Brain microvascular endothelial cell (primary cell): ENCODE measurements at regions not wholly inside any gene's neighbourhood (a gene's known extent, or its start where the extent isn't known, plus 50 kb on each side); places are given as distances from the start of the nearest gene placed in this dataset.
"Not testable (repeated sequence)": the region's sequence is repeated elsewhere in the genome, so short reads cannot be mapped to it uniquely, and the experiment has no call there.

Source experiments
- DNase-seq: peaks from one replicate; pipeline ENCODE4 v3.0.0-alpha.2; 2020
- H3K27ac ChIP-seq: fragments of 250-450 bp; sonication (Bioruptor Pico); 2 replicates; pipeline ENCODE4 v1.5.1; 2020; ENCODE audit warnings: mild to moderate bottlenecking, moderate library complexity
- H3K27me3 ChIP-seq: fragments of 250-450 bp; sonication (Bioruptor Pico); replicated peaks from 2 replicates; pipeline ENCODE4 v1.5.1; 2020; ENCODE audit warnings: mild to moderate bottlenecking
- H3K36me3 ChIP-seq: fragments of 250-450 bp; sonication (Bioruptor Pico); replicated peaks from 2 replicates; pipeline ENCODE4 v1.5.1; 2020; ENCODE audit warnings: mild to moderate bottlenecking
- H3K4me3 ChIP-seq: 2 replicates; pipeline ENCODE4 v1.5.1; 2011; ENCODE audit warnings: low read depth, mild to moderate bottlenecking, control low read depth, low read length, moderate library complexity
- CTCF ChIP-seq: IDR thresholded peaks from 2 replicates; pipeline ENCODE4 v1.5.1; 2011; ENCODE audit warnings: low read depth, mild to moderate bottlenecking, moderate library complexity, low read length, control low read depth, inconsistent platforms; ENCODE audit errors: missing control alignments
- in situ Hi-C: cut with HindIII; loops from 2 replicates; pipeline ENCODE4 v1.10.0; 2017; ENCODE audit warnings: low sequenced_read_pairs, low pct_ligation_motif_present

- H3K36me3 ChIP-seq, H3K27ac ChIP-seq, H3K27me3 ChIP-seq, in situ Hi-C loops, DNase-seq, H3K4me3 ChIP-seq: not testable (repeated sequence)
These were observed 57.8 kb upstream of the RASSF3 start for GRCh38 chr12:64552510-64552909.

- not testable (repeated sequence) for H3K27me3 ChIP-seq
These were observed 56.6 kb upstream of the RASSF3 start for GRCh38 chr12:64553689-64554088.

GRCh38 chr12:64556231-64556630, 54.1 kb upstream of the RASSF3 start:
- Histone ChIP-seq H3K27ac (no peak overlapping the region), H3K36me3 (no peaks in the 10 kb centered on the region), H3K27me3 (peaks cover 2% of the 10 kb centered on the region), H3K4me3 (no peak overlapping the region)
- no peak for TF ChIP-seq CTCF
- in situ Hi-C loops, result no loop called here
- no peak for DNase-seq

More at GRCh38 chr12:64553689-64554088, 56.6 kb upstream of the RASSF3 start:
- DNase-seq, H3K4me3 ChIP-seq, H3K27ac ChIP-seq, in situ Hi-C loops, H3K36me3 ChIP-seq: not testable (repeated sequence)

GRCh38 chr12:64558754-64559153, 51.5 kb upstream of the RASSF3 start:
- TF ChIP-seq CTCF, result no peak
- in situ Hi-C loops, result no loop called here

GRCh38 chr12:64560396-64561301, 49.6 kb upstream of the RASSF3 start:
- in situ Hi-C loops, result no loop called here
- peak; percentile 92 for DNase-seq
- TF ChIP-seq CTCF, result no peak
- H3K27ac ChIP-seq, result no peak overlapping the region
- H3K27me3 ChIP-seq, result no peaks in the 10 kb centered on the region
- no peaks in the 10 kb centered on the region for H3K36me3 ChIP-seq
- peak overlapping the region; percentile 3 for H3K4me3 ChIP-seq

More at GRCh38 chr12:64558754-64559153, 51.5 kb upstream of the RASSF3 start:
- no peaks in the 10 kb centered on the region for H3K36me3 ChIP-seq
- H3K4me3 ChIP-seq, result no peak overlapping the region
- H3K27ac ChIP-seq, result no peak overlapping the region
- H3K27me3 ChIP-seq, result no peaks in the 10 kb centered on the region
- no peak for DNase-seq
